GM21576 (cell line): ENCODE measurements at regions not wholly inside any gene's neighbourhood (a gene's known extent, or its start where the extent isn't known, plus 50 kb on each side); places are given as distances from the start of the nearest gene placed in this dataset.
"Not testable (repeated sequence)": the region's sequence is repeated elsewhere in the genome, so short reads cannot be mapped to it uniquely, and the experiment has no call there.

Source experiments
- ATAC-seq: cut with Tn5 transposase; IDR thresholded peaks from one replicate; pipeline ENCODE4 v1.9.1; 2021; ENCODE audit warnings: mild to moderate bottlenecking, moderate library complexity; ENCODE audit not compliant: unreplicated experiment

- ATAC-seq = no peak
Measured at GRCh38 chr2:33707312-33707711, 108.2 kb upstream of the FAM98A start.

- ATAC-seq = no peak
Measured at GRCh38 chr2:33706410-33706809, 107.3 kb upstream of the FAM98A start.

- no peak for ATAC-seq
Measured at GRCh38 chr2:33704406-33704855, 105.3 kb upstream of the FAM98A start.

- ATAC-seq = no peak
Measured at GRCh38 chr2:33696234-33696633, 97.1 kb upstream of the FAM98A start.

GRCh38 chr2:33694904-33695303, 95.8 kb upstream of the FAM98A start:
- no peak for ATAC-seq

GRCh38 chr2:33690686-33691085, 91.6 kb upstream of the FAM98A start:
- not testable (repeated sequence) for ATAC-seq

- no peak for ATAC-seq
Measured at GRCh38 chr2:33681364-33681757, 82.3 kb upstream of the FAM98A start.

- ATAC-seq = no peak
Measured at GRCh38 chr2:33680644-33681363, 81.7 kb upstream of the FAM98A start.

- no peak for ATAC-seq
Measured at GRCh38 chr2:33678436-33678835, 79.3 kb upstream of the FAM98A start.

- ATAC-seq = no peak
Measured at GRCh38 chr2:33673937-33674336, 74.8 kb upstream of the FAM98A start.

- no peak for ATAC-seq
Measured at GRCh38 chr2:33672896-33673295, 73.8 kb upstream of the FAM98A start.

GRCh38 chr2:33672389-33672788, 73.3 kb upstream of the FAM98A start:
- ATAC-seq = no peak

GRCh38 chr2:33671198-33671597, 72.1 kb upstream of the FAM98A start:
- no peak for ATAC-seq

- ATAC-seq = no peak
Measured at GRCh38 chr2:33670392-33670937, 71.4 kb upstream of the FAM98A start.

- ATAC-seq = no peak
Measured at GRCh38 chr2:33666879-33667278, 67.8 kb upstream of the FAM98A start.

GRCh38 chr2:33665039-33665438, 65.9 kb upstream of the FAM98A start:
- no peak for ATAC-seq

GRCh38 chr2:33660416-33661123, 61.5 kb upstream of the FAM98A start:
- ATAC-seq = no peak

GRCh38 chr2:33655626-33656320, 56.7 kb upstream of the FAM98A start:
- no peak for ATAC-seq

GRCh38 chr2:33652830-33653229, 53.7 kb upstream of the FAM98A start:
- no peak for ATAC-seq

GRCh38 chr2:33650171-33650570, 51.1 kb upstream of the FAM98A start:
- ATAC-seq = no peak
